SU-DHL-6 (cell line): ENCODE measurements at regions not wholly inside any gene's neighbourhood (a gene's known extent, or its start where the extent isn't known, plus 50 kb on each side); places are given as distances from the start of the nearest gene placed in this dataset.
"Not testable (repeated sequence)": the region's sequence is repeated elsewhere in the genome, so short reads cannot be mapped to it uniquely, and the experiment has no call there.

Experiments
- H2AFZ ChIP-seq: fragments of 200-600 bp; sonication (generic); 2 replicates; pipeline ENCODE4 v1.6.1; 2014; ENCODE audit warnings: low read depth, mild to moderate bottlenecking, moderate library complexity, mixed read lengths, antibody characterized with exemption, low read length; ENCODE audit not compliant: severe bottlenecking
- H3F3A ChIP-seq: fragments of 200-600 bp; shearing (Covaris generic); 2 replicates; pipeline ENCODE4 v1.6.0; 2016; ENCODE audit warnings: antibody characterized with exemption, mild to moderate bottlenecking; ENCODE audit not compliant: insufficient read depth
- H3K27ac ChIP-seq: fragments of 200-600 bp; sonication (generic); 2 replicates; pipeline ENCODE4 v1.5.1; 2016; ENCODE audit warnings: low read depth, mild to moderate bottlenecking, low read length, moderate library complexity, mixed read lengths
- H3K27me3 ChIP-seq: fragments of 200-600 bp; sonication (generic), shearing (Covaris generic); 2 replicates; pipeline ENCODE4 v1.6.0; 2014; ENCODE audit warnings: mild to moderate bottlenecking, low read length
- H3K36me3 ChIP-seq: fragments of 200-600 bp; sonication (generic); 2 replicates; pipeline ENCODE4 v1.6.1; 2014; ENCODE audit warnings: mild to moderate bottlenecking, low read length, mixed read lengths
- H3K4me2 ChIP-seq: fragments of 300-600, 200-600 bp; shearing (Covaris generic), sonication (generic); 2 replicates; pipeline ENCODE4 v1.6.0; 2014; ENCODE audit warnings: low read length, low read depth, mild to moderate bottlenecking; ENCODE audit not compliant: poor library complexity, severe bottlenecking
- H3K4me3 ChIP-seq: fragments of 200-600 bp; sonication (generic); 2 replicates; pipeline ENCODE4 v1.5.1; 2014; ENCODE audit warnings: antibody characterized with exemption, low read length, mild to moderate bottlenecking, mixed read lengths; ENCODE audit not compliant: insufficient read depth, poor library complexity, severe bottlenecking
- H3K79me2 ChIP-seq: fragments of 200-600 bp; sonication (generic); 2 replicates; pipeline ENCODE4 v1.6.1; 2014; ENCODE audit warnings: mild to moderate bottlenecking, low read length, moderate library complexity; ENCODE audit not compliant: insufficient read depth
- H3K9ac ChIP-seq: fragments of 200-600 bp; sonication (generic); 2 replicates; pipeline ENCODE4 v1.7.0; 2014; ENCODE audit warnings: mild to moderate bottlenecking, low read length
- H3K9me2 ChIP-seq: fragments of 200-600 bp; sonication (generic); replicated peaks from 2 replicates; pipeline ENCODE4 v1.6.1; 2014; ENCODE audit warnings: low read length; ENCODE audit not compliant: insufficient read depth
- H3K9me3 ChIP-seq: fragments of 200-600 bp; sonication (generic); 2 replicates; pipeline ENCODE4 v1.6.1; 2014; ENCODE audit warnings: low read length, mixed read lengths; ENCODE audit not compliant: insufficient read depth
- H4K20me1 ChIP-seq: fragments of 200-600 bp; sonication (generic); 2 replicates; pipeline ENCODE4 v1.6.1; 2014; ENCODE audit warnings: low read depth, mild to moderate bottlenecking, antibody characterized with exemption, low read length, moderate library complexity, mixed read lengths
- CTCF ChIP-seq: fragments of 200-600 bp; sonication (generic); IDR thresholded peaks from one replicate; pipeline ENCODE4 v1.5.1; 2017; ENCODE audit warnings: antibody characterized with exemption, mild to moderate bottlenecking, low read length, moderate library complexity; ENCODE audit not compliant: insufficient read depth, poor library complexity, severe bottlenecking
- EZH2phosphoT487 ChIP-seq: fragments of 200-600 bp; sonication (generic), shearing (Covaris generic); conservative IDR thresholded peaks from 2 replicates; pipeline ENCODE4 v1.6.1; 2018; ENCODE audit warnings: mild to moderate bottlenecking, antibody characterized with exemption, low read length, moderate library complexity, mixed read lengths

- Histone ChIP-seq H4K20me1 (no peaks in the 10 kb centered on the region), H3K27ac (no peak overlapping the region), H3K79me2 (no peaks in the 10 kb centered on the region), H3K9ac (no peak overlapping the region), H2AFZ (no peak overlapping the region), H3K27me3 (no peaks in the 10 kb centered on the region), H3K9me2 (no peaks in the 10 kb centered on the region), H3K4me3 (no peak overlapping the region), H3K4me2 (no peak overlapping the region), H3K9me3 (no peaks in the 10 kb centered on the region), H3K36me3 (no peaks in the 10 kb centered on the region), H3F3A (no peaks in the 10 kb centered on the region)
- TF ChIP-seq EZH2phosphoT487 (no peak), CTCF (no peak)
Observed at GRCh38 chr16:66242672-66243071, 123.8 kb upstream of the CDH5 start.

- not testable (repeated sequence) for H3K9me3 ChIP-seq, H4K20me1 ChIP-seq, H3K4me2 ChIP-seq, H3K79me2 ChIP-seq, H3K9me2 ChIP-seq, H3K27me3 ChIP-seq, H3F3A ChIP-seq, H3K4me3 ChIP-seq, H3K9ac ChIP-seq, H3K36me3 ChIP-seq, H3K27ac ChIP-seq, H2AFZ ChIP-seq
Observed at GRCh38 chr16:66242206-66242605, 124.3 kb upstream of the CDH5 start.

- no peaks in the 10 kb centered on the region for H3K36me3 ChIP-seq
- no peak for TF ChIP-seq CTCF
- TF ChIP-seq EZH2phosphoT487: no peak
- no peaks in the 10 kb centered on the region for H3F3A ChIP-seq
- no peak overlapping the region for H2AFZ ChIP-seq
- no peak overlapping the region for H3K4me3 ChIP-seq
- H3K9me3 ChIP-seq: no peaks in the 10 kb centered on the region
- no peaks in the 10 kb centered on the region for H4K20me1 ChIP-seq
- no peak overlapping the region for H3K9ac ChIP-seq
- no peaks in the 10 kb centered on the region for H3K9me2 ChIP-seq
- H3K4me2 ChIP-seq: no peak overlapping the region
- no peak overlapping the region for H3K27ac ChIP-seq
- no peaks in the 10 kb centered on the region for H3K79me2 ChIP-seq
- no peaks in the 10 kb centered on the region for H3K27me3 ChIP-seq
Observed at GRCh38 chr16:66240631-66241395, 125.7 kb upstream of the CDH5 start.

- Histone ChIP-seq H3K36me3 (no peaks in the 10 kb centered on the region), H3K9me3 (no peaks in the 10 kb centered on the region), H3K27me3 (no peaks in the 10 kb centered on the region), H3K9me2 (no peaks in the 10 kb centered on the region), H3K4me2 (no peak overlapping the region), H3K79me2 (no peaks in the 10 kb centered on the region), H3K27ac (no peak overlapping the region), H3F3A (no peaks in the 10 kb centered on the region), H4K20me1 (no peaks in the 10 kb centered on the region), H3K4me3 (no peak overlapping the region), H3K9ac (no peak overlapping the region), H2AFZ (no peak overlapping the region)
- TF ChIP-seq CTCF (no peak), EZH2phosphoT487 (no peak)
Observed at GRCh38 chr16:66240088-66240487, 126.4 kb upstream of the CDH5 start.
